HG03460 (cell line): ENCODE measurements at regions not wholly inside any gene's neighbourhood (a gene's known extent, or its start where the extent isn't known, plus 50 kb on each side); places are given as distances from the start of the nearest gene placed in this dataset.
"Not testable (repeated sequence)": the region's sequence is repeated elsewhere in the genome, so short reads cannot be mapped to it uniquely, and the experiment has no call there.

Experiments used
- ATAC-seq: cut with Tn5 transposase; IDR thresholded peaks from one replicate; pipeline ENCODE4 v1.9.1; 2021; ENCODE audit not compliant: unreplicated experiment

DNA sequence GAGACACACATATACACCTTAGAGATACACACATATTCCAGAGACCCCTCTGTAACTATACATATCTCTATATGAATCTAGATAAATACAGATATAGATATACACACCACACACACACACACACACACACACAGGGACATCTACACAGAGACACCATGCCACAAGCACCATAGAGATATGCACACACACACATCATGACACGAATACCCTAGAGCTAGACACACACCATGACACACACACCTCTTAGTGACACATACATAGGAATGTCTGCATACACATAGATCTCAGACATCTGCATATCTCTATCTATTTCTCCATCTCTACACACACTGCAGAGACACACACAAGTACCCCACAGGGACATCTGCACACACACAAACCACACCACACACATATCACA, 270.0 kb downstream of the CYRIA start:
- no peak for ATAC-seq

DNA sequence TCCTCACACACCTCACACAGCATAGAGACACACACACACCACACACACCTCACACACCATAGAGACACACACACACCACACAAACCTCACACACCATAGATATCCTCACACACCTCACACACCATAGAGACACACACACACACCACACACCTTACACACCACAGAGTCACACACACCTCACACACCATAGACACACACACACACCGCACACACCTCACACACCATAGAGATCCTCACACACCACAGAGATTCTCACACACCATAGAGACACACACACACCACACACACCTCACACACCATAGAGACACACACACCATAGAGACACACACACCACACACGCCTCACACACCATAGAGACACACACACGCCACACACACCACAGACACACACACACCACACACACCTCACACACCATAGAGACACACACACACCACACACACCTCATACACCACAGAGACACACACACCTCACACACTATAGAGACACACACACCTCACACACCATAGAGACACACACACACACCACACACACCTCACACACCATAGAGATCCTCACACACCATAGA, 270.6 kb downstream of the CYRIA start:
- no peak for ATAC-seq

DNA sequence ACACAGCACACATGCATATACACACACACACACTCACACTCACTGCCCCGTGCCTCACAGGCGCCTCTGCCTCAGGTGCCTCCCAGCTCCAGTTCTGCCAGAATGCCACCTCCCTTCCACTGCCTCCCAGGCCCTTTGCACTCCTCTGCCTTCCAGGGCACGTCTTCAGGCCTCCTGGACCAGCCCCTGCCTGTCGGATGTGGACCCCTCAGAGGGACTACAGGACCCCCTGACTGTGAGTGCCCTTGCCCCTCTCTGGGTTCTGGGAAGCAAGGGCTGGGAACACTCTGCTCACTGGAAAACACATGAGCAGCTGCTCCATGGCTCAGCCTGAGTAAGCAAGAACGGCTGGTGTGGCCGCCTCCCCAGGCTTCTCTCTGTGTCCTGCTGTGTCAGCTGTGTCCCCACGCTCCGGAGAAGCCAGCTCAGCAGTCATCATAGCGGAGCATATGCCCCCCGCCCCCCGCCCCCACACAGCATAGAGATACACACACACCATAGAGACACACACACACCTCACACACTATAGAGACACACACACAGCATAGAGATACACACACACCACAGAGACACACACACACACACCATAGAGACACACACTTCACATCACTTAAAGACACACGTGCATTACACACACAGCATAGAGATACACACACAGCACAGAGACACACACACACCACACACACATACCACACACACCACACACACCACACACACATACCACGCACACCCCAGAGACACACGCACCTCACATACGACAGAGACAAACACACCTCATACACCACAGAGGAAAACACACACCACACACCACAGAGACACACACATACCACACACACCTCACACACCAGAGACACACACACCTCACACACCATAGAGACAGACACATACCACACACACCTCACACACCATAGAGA, 271.3 kb downstream of the CYRIA start:
- no peak for ATAC-seq

DNA sequence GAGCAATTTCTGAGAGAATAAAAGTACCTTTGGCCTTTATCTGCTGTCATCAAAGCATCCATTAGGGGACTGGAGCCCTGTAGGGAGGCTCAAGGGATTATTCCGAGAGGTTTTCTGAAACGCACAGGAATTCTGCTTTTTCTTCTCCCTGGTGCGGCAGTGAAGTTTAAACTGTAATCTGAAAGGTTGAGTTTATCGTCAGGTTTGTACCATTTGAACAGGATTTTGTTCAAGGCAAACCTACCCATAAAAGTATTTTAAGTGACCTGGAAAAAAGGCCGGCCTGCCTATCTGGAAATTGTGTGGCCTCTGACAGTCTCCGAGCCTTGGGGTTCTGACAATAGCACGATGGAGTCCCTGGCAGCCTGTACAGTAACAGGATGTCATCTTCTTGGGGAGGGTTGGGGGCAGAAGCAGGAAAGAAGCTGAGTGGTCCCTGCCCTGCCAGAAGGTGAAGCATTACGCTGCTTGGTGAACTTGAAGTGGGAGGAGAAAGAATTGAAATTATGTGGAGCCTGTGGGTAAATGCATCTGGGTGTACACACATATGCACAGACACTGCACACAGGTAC, 272.0 kb downstream of the CYRIA start:
- ATAC-seq, result no peak

DNA sequence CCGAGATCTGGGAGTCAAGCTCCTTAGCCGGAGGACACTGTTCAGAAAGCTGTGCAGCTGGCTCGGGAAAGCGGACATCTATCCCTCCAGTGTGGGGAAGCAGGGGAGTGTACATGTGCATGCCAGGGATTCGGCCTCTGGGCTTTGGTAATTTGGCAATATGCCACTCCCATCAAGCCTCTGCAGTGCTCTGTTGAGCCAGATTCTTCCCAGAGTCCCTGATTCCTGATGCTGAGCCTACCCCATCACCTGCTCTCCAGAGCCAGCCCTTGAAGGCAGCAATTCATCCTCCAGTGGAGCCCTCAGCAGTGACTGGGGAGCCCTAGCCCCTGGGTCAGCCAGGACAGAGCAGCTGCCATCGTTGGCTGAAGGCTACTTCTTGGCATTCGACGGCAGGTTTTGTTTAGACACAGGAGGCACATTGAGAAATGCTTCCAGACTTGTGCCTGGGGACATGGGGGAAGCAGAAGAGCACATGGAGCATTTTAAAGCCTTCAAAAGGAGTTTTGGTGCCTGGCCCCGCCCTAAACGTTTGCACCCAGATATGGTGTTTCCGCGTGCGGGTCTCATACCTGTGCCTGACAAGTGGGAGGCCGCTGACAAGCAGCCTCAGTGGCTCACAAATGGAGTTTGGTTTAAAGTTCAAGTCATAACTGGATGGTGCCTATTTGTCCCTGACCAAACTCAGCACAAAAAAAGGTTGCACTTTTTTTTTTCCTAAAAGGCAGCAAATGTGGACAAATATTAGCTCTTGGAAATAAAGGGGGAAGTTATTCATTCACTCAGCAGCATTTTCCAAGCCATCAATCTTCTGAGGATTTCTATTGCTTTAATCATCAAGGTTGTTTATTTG, 272.8 kb downstream of the CYRIA start:
- no peak for ATAC-seq

DNA sequence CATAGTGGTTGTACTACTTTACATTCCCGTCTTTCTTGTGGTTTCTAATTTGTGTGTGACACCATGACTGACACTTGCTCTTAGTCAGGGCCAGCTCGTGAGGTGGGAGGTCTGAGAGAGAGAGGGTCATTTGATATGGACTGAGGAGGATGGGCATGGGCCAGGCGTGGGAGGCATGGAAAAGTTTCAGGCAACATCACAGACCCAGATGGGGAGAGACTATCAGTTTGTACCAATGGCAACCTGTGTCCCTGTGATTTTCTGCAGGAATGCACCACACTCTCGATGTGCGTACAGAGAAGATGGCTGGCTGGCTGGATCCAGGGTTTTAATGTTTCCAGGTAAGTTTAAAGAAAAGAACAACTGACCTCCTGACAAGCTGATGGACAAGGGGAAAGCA, 273.6 kb downstream of the CYRIA start:
- no peak for ATAC-seq

DNA sequence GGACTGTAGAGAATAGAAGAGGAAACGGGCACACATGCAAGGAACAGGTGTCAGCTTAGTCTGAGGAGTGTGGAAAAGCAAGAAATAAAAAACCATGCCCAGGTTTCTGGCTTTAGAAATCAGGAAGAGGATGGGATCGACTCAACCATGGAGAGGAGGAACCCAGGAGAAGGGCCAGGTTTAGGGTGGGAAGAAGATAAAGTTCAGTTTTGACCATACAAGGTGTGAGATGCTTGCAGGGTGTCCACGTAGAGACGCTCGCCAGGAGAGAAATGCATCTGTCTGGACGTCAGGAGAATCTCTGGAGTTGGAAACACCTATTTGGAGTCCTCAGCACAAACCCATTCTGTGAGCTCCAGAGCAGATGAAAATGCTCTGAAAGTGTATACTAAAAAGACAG, 275.1 kb downstream of the CYRIA start:
- ATAC-seq, result no peak

DNA sequence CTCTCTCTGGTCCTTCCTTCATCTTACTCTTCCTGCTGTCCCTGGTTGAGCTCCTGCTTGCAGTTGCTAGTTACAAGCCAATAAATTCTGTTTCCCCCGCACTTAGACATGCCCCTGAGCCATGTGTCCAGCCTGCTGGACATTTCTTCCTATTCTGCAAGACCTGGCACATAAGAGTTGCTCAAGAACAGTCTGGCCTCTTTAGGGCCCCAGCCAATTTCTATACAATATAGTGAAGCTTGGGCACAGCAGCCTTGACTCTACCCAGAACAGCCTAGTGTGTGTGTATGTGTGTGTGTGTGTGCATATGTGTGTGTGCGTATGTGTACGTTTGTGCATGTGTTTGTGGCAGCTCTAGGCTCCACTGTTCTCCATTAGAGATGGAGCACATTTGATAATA, 276.0 kb downstream of the CYRIA start:
- no peak for ATAC-seq

DNA sequence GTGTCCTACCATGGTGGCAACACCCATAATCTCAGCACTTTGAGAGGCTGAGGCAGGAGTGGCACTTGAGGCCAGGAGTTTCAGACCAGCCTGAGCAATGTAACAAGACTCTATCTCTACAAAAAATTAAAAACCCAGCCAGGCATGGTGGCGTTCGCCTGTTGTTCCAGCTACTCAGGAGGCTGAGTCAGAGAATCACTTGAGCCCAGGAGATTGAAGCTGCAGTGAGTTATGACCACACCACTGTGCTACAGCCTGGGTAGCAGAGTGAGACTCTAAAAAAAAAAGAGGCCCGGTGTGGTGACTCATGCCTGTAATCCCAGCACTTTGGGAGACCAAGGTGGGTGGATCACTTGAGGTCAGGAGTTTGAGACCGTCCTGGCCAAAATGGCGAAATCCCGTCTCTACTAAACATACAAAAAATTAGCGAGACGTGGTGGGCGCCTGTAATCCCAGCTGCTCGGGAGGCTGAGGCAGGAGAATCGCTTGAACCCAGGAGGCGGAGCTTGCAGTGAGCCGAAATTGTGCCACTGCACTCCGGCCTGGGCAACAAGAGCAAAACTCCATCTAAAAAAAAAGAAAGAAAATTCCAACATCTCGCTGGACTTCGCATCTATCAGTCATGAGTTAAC, 277.3 kb downstream of the CYRIA start:
- not testable (repeated sequence) for ATAC-seq

DNA sequence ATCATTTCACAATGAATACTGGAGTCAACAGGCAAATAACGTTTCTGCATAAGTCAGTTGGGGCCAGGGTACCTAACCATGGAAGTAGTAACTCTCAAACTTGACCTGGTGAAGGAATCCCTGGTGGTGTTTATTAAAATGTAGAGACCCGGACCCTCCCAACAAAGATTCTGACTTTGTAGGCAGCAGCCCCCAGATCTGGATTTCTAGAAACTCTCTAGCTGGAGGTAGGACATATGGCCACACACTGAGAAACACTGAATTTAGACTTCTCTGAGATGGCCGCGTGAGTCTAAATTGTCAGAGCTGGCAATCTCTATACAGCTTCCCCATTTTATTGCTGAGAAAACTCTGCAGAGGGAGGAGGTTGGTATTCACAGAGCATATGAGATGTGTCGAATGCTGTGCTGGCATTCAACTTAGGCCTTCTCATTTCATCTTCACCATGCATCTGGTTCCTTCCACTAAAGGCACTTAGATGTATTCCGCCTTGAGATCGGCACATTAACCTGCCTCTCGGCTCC, 278.1 kb downstream of the CYRIA start:
- no peak for ATAC-seq

DNA sequence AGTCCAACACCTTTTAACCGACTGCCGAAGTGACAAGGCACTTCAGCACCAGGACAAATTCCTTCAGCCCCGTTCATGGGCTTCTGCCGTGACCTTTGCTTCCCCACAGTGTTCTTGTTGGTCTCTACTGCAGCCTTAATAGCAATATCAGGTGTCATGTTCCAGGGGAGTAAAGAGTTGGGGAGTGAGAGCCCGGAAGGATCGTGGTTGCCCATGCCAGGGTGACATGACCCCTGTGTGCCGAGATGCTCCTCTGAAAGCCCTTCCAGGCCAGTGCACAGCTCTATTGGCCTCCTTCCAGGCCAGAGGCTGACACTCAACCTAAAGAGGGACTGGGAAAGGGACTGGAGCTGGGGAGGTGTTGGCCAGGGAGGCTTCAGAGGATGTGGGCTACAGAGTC, 279.2 kb downstream of the CYRIA start:
- ATAC-seq, result no peak

DNA sequence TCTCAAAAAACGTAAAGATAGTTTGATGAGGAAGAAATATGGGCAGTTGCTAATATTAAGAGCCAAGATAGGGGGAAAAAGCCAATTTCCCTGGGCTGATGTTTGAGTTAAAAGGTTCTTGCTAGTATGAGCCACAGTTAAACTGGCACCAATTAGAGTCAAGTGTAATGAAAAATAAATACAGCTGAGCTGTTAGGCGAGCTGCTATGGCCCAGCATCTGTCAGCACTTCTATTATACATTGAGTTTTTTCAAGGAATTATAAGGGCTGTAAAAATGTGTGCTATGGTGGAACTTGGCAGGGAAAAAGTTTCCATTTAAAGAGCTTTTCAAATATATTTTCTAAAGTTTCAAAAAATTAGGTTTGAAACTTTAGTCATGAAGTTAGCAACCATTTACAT, 279.6 kb downstream of the CYRIA start:
- no peak for ATAC-seq

DNA sequence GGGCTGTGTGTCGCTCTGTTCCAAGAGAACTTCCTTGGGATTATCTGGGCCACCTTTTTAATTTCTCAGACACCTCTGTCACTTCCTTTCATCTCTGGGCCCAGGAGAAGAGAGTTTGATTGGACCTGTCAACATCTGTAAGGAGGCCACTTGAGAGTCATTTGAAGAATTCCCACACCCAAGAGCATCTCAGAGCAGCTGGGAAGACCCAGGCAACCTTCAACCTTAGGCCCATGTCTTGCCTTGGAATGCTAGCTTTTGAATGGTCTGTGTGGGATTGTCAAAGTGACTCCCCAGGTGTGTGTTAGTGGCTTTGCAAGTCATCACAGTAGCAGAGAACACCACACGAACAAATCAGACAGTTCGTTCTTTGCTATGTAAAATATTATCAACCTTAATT, 280.3 kb downstream of the CYRIA start:
- no peak for ATAC-seq

DNA sequence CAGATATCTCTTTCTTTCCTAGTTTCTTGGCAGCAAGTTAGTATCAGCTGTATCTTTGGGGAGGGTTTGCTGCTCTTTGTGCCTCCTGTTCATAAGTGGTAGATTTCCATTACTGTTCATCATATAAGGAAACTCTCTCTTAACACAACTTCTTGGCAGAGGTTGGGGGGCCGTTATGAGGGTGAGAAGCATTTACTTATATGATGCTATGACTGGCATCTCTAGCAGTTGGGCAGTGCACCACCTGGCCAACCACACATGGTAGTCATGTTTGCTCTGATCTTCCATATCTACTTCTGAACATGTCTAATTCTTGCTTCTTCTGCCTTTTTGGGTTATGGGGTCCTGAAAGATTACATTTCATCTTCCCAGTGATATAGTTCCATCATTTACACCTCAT, 282.2 kb downstream of the CYRIA start:
- ATAC-seq, result no peak

DNA sequence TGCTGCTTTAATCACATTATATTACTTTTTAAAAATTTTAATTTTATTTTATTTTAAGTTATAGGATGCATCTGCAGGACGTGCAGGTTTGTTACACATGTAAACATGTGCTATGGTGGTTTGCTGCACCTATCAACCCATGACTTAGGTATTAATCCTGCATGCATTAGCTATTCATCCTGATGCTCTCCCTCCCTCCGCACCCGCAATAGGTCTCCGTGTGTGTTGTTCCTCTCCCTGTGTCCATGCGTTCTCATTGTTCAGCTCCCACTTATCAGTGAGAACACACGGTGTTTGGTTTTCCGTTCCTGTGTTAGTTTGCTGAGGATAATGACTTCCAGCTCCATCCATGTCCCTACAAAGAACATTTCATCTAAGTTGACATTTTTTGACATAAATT, 283.2 kb downstream of the CYRIA start:
- no peak for ATAC-seq

DNA sequence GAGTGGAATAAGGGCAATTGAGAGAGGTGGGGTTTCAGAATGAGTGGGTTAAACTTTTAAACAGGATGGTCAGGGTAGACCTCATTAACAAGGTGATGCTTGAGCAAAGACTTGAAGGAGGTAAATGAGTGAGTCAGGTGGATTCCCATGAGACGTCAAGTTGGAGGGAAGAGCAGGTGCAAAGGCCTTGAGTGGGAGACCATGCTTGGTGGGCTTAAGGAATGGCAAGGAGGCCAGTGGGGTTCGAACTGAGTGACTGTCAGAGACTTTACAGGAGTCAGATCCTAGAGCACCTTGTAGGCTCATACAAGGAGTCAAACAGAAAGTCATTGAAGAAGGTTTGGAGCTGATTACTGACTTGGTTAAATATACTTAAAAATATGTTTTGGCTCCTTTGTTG, 284.1 kb downstream of the CYRIA start:
- no peak for ATAC-seq

DNA sequence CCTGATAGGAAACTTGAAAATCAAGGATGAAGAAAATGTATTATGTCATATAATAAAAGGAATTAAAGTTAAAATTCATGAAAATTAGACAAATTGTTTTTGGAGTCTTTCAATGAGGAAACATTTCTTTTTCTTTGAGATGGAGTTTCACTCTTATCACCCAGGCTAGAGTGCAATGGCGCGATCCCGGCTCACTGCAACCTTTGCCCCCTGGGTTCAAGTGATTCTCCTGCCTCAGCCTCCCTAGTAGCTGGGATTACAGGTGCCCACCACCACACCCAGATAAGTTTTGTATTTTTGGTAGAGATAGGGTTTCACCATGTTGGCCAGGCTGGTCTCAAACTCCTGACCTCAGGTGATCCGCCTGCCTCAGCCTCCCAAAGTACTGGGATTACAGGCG, 285.7 kb downstream of the CYRIA start:
- ATAC-seq, result not testable (repeated sequence)

DNA sequence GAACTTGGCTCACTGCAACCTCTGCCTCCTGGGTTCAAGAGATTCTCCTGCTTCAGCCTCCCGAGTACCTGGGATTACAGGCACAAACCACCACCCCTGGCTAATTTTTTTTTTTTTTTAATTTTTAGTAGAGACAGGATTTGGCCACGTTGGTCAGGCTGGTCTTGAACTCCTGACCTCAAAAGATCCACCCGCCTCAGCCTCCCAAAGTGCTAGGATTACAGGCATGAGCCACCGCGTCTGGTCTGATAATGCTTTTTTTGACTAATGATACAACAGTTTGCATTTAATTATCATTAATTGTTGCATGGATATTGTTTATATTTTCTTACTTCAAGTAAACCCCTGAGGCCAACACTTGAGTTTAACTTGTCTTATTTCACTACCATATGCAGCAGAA, 286.6 kb downstream of the CYRIA start:
- not testable (repeated sequence) for ATAC-seq

DNA sequence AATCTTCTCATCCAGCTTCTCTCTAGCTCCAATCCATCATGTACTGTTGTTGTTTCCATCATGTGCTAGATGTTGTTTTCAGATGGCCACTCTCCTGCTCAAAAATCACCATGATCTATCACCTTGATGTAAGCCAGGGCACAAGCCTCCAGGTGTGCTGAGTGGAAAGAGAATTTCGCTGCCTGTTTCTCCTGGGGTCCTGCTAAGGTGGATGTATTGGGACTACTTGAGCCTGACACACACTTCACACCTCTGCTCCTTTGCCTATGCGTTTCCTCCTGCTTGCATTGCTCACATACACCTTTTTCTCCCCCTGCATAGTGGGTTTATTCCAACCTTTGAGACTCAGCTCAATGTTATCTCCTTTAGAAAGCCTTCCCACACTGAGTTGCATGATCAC, 287.6 kb downstream of the CYRIA start:
- ATAC-seq, result no peak

DNA sequence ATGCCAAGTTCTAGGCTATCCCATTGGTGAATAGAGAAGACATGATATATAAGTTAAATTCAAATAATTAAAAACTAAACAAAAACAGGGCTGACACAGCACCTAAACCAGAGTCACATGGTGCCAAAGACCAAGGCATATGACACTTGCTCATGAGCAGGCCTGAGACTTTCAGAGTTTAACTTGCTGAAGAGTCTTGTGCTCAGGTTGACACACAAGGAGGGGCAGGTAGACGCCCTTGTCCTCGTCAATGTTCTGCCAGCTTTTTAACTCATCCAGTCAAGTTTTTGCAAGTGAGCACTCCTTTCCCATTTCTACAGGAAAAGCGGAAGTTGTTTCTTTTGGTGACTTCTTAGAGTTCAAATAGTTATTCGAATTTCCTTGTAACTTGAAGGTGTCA, 289.7 kb downstream of the CYRIA start:
- ATAC-seq, result no peak

DNA sequence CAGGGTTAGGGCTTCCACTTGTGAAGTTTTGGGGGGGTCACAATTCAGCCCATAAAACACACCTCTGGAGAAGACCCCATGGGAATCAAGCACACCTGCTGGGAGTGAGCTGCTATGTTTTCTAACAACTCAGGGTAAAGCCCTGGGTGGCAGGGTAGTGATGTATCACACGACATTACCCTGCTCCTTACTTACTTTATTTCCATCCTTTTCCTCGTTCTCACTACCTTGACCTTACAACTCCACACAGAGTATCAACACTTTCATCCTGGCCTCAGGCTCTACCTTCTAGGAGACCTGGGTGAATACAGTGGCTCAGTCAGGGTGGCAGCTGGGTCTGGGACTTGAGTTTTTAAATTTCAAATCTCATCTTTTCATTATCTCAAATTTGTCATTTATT, 290.3 kb downstream of the CYRIA start:
- ATAC-seq, result no peak
